CD4-positive, alpha-beta T cell treated with Interleukin-12 subunit alpha and Interleukin-12 subunit beta, for 1 hour (primary cell): ENCODE measurements at regions not wholly inside any gene's neighbourhood (a gene's known extent, or its start where the extent isn't known, plus 50 kb on each side); places are given as distances from the start of the nearest gene placed in this dataset.

ENCODE experiments used
- DNase-seq: peaks from one replicate; pipeline ENCODE4 v3.0.0-alpha.2; 2020

DNA sequence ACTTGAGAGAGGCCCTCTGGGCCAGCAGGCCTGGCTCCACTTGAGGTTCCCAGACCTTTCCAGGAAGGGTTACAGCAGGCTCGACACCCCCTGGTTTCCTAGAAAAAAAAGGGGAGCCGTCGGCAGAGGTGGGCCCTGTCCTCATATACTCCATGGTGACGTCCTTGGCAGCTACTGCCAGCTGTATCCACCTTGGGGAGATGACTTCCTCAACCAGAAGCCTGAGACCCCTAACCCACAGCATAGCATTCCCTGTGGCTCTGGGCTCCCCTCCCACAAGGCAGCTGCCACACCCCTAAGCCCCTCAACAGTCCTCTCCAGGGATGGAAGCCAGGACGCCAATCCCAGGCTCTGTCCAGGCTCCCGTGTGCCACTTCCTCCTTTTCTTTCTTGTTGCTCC, 294.8 kb downstream of the CDC5L start:
- no peak for DNase-seq

DNA sequence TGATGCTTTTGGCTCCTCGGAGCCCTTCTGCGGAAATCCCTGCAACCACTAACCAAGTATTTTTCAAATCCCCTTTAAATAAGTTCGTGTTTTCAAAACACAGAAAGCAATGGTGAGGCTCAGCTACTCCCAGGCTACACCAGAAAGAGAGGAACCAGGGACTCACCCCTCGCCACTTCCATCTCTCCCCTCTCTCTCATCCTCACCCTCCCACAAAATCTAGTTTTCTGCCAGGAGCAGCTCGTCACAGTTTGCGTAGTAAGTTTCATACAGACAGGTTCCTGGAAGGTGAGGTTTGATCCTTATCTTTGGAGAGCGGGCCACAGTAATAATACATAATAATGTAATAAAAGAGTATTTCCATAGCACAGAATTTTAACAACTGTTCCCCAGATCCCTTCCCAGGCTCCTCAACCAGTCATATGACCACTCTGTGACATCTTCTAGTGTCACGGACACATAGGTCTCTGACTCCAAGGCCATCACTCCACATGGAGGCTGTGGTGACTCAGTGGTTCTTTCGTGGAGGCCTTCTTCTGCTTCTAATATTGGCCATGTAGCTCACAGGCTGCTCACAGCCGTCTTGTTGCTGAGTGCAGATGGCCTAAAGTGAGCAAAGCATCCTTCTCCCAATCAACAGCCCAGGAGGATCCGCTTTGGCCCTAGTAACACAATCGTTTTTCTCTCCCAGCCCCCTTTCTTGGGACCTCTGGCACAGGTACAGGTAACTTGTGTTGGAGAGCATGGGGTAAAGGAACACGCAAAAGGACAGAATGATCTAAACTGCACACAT, 295.7 kb downstream of the CDC5L start:
- DNase-seq = no peak

GRCh38 chr6:44685213-44685612, 297.7 kb downstream of the CDC5L start:
- no peak for DNase-seq

- DNase-seq = no peak
Observed at GRCh38 chr6:44696099-44696498, 308.6 kb downstream of the CDC5L start.

DNA sequence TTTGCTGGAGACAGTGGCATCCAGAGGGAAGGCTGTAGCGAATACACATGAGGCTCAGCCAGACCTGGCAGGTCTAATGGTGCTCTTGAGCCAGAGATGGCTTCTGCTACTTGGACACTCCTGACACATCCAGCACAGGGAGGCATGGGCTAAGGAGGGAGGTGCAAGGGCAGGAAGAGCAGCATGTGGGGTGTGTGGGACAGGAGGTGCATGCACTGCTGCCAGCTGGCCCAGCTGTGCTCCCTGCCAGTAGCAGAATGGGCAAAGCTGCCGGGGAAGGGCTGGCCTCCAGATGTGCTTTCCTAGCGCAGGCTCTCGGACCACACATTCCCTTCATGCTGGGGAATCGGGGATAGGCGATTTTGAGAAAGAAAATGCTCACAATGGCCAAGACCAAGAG, 309.2 kb downstream of the CDC5L start:
- no peak for DNase-seq

- DNase-seq = no peak
Observed at GRCh38 chr6:44697327-44697726, 309.8 kb downstream of the CDC5L start.

GRCh38 chr6:44698602-44699001, 311.1 kb downstream of the CDC5L start:
- DNase-seq = no peak

GRCh38 chr6:44699082-44699481, 311.6 kb downstream of the CDC5L start:
- no peak for DNase-seq

DNA sequence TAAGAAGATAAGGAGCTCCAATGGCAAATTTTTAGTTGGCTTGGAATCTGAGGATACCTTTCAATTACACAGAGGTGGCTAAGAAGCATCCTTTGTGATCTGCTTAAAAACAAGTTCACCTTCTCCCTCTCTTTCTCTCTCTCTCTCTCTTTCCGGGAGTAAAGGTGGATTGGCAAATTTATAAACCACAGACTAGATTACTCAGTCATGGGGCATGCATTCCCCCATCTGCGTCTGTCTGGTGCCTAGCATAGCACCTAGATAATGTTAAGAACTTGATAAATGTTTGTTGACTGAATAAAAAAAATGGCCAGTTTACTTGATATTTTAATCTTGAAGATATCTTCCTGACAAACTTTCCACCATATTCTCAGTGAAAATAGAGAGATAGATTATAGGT, 312.3 kb downstream of the CDC5L start:
- DNase-seq = no peak

DNA sequence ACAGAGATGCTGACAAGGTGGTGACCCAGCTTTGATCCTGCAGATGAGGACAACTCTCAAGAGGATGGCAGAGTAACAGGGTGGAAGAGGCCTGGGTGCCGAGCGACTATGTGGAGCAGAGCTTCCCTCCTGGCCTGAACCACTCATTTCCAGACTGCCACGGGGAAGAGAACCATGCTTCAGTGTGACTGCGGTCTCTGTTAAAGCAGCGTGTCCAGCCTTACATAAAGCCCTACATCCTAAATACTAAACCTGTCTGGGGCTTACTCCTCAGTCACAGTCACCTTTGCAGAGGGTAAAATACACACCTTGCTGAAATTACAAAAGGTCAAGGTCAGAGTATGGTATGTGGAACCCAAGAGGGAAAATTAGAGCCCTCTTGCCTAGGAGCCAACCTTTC, 312.9 kb downstream of the CDC5L start:
- no peak for DNase-seq

DNA sequence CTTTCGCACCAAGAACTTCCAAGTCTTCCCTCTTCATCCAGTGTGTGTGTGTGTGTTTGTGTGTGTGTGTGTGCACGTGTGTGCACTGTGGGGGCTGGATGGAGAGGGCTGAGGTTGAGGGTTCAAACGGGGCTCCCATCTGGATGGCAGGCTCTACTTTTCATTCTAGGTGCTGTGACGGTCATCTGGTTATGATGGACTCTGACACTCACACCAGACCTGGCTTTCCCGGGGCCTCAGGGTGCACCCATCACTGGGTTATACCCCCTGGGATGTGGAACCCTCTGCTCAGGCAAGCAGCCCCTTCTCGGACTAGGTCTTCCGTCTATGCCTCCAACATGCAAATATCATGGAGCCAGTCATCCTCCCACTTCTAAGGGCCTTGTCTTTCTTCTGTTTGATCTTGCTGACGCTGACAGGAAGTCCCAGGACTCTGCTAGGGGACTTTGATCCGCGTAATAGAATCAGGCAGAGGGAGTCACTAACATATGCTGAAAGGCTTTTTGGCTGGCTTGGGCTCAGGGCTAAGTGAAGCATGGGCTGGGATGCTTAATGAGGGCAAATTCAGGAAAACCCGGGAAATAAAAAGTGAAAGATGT, 313.6 kb downstream of the CDC5L start:
- DNase-seq = no peak

GRCh38 chr6:44701637-44702101, 314.2 kb downstream of the CDC5L start:
- no peak for DNase-seq

- no peak for DNase-seq
Observed at GRCh38 chr6:44702292-44702691, 314.8 kb downstream of the CDC5L start.

GRCh38 chr6:44704240-44705150, 317.0 kb downstream of the CDC5L start:
- DNase-seq = no peak

DNA sequence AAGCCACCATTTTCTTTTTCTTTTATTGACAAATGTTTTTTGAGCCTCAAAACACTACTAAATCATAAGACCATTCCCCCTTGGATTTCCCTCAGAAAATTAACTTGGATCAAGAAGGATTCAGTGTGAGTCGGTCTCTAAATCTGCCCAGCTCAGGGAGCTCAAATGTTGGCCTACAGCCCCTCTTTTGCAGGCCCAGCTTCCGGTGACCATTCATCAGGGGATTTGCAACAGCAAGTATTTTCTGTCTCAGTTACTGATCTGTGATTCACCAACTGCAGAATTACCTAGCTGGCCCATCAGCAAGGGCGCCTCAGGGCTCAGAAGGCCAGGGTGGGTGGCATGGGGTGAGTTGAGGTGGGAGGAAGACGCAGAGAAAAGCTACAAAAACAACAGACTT, 318.1 kb downstream of the CDC5L start:
- no peak for DNase-seq

GRCh38 chr6:44706011-44706410, 318.5 kb downstream of the CDC5L start:
- DNase-seq = no peak

GRCh38 chr6:44708208-44708607, 320.7 kb downstream of the CDC5L start:
- DNase-seq = no peak

DNA sequence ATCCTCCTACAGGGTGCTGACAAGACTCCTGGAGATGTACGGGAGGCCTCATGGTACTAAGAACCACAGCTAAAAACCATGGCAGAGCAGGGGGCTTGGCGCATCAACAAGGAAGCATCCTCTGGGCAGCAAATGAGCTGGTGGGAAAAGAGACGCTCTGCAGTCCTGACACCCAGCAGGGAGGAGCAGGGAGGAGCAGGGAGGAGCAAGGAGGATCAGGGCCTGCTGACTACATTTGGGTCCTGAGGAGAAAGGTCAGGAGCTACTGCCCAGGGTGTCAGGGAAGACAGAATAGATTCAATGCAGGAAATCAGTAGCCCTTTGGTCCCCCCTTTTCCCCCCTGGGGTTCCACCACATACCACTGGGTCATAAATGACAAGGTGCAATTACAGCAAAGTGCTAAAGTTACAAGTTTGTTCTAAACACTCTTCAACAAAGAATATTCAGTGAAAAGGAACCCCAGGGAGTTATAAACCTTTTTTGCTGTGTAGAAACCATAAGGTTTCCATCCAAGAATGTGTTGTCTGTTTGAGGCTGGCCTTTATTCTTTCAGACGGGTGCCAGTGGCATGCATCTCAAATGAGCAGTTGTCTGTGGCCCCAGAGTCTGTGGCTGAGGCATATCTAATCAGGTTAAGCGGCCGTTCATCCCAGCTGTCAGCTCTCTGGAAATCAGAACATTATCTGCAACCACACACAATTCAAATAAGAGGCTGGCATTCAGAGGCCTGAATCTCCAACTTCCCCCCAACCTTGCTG, 325.0 kb downstream of the CDC5L start:
- DNase-seq = no peak

GRCh38 chr6:44715188-44715587, 327.7 kb downstream of the CDC5L start:
- DNase-seq = no peak

GRCh38 chr6:44715925-44716324, 328.4 kb downstream of the CDC5L start:
- no peak for DNase-seq

GRCh38 chr6:44717431-44717830, 329.9 kb downstream of the CDC5L start:
- no peak for DNase-seq

GRCh38 chr6:44721954-44722578, 334.6 kb downstream of the CDC5L start:
- DNase-seq = no peak
